KMS-11 (cell line): ENCODE measurements at regions not wholly inside any gene's neighbourhood (a gene's known extent, or its start where the extent isn't known, plus 50 kb on each side); places are given as distances from the start of the nearest gene placed in this dataset.

Experiments used
- H2AFZ ChIP-seq: fragments of 200-600 bp; sonication (generic); 2 replicates; pipeline ENCODE4 v1.6.1; 2016; ENCODE audit warnings: antibody characterized with exemption, mixed run types, low read depth
- H3K27ac ChIP-seq: fragments of 200-600 bp; sonication (generic); 2 replicates; pipeline ENCODE4 v1.6.1; 2016; ENCODE audit warnings: mild to moderate bottlenecking, mixed run types
- H3K27me3 ChIP-seq: fragments of 200-600 bp; sonication (generic); 2 replicates; pipeline ENCODE4 v1.6.1; 2017; ENCODE audit warnings: mild to moderate bottlenecking, low read depth, mixed run types, moderate library complexity; ENCODE audit not compliant: insufficient read depth
- H3K36me3 ChIP-seq: fragments of 200-600 bp; sonication (generic); 2 replicates; pipeline ENCODE4 v1.6.1; 2017; ENCODE audit warnings: mild to moderate bottlenecking, mixed run types; ENCODE audit not compliant: insufficient read depth
- H3K4me1 ChIP-seq: fragments of 200-600 bp; sonication (generic); 2 replicates; pipeline ENCODE4 v1.6.1; 2016; ENCODE audit warnings: mild to moderate bottlenecking, low read depth, mixed run types; ENCODE audit not compliant: poor library complexity, severe bottlenecking
- H3K4me2 ChIP-seq: fragments of 200-600 bp; sonication (generic); 2 replicates; pipeline ENCODE4 v1.7.0; 2016; ENCODE audit warnings: mild to moderate bottlenecking, mixed run types
- H3K4me3 ChIP-seq: fragments of 200-600 bp; sonication (generic); IDR thresholded peaks from 2 replicates; pipeline ENCODE4 v1.6.1; 2017; ENCODE audit warnings: low read depth, low read length, mixed read lengths; ENCODE audit not compliant: insufficient read depth
- H3K79me2 ChIP-seq: fragments of 200-600 bp; sonication (generic); 2 replicates; pipeline ENCODE4 v1.6.1; 2016; ENCODE audit warnings: low read depth, mixed run types; ENCODE audit not compliant: insufficient read depth
- H3K9ac ChIP-seq: fragments of 200-600 bp; sonication (generic); 2 replicates; pipeline ENCODE4 v1.6.1; 2016; ENCODE audit warnings: mild to moderate bottlenecking, mixed run types
- H4K20me1 ChIP-seq: fragments of 200-600 bp; sonication (generic); 2 replicates; pipeline ENCODE4 v1.6.1; 2016; ENCODE audit warnings: mild to moderate bottlenecking, mixed run types; ENCODE audit not compliant: insufficient read depth
- TF ChIP-seq, protein P1 (sequence below): fragments of 200-600 bp; sonication (generic); conservative IDR thresholded peaks from 2 replicates; pipeline ENCODE4 v1.6.1; 2017; ENCODE audit warnings: low read depth, mild to moderate bottlenecking, antibody characterized with exemption, low read length, moderate library complexity, mixed read lengths

GRCh38 chr2:12554224-12555011 lies 162.3 kb upstream of the TRIB2 start:
- TF ChIP-seq, protein P1, sequence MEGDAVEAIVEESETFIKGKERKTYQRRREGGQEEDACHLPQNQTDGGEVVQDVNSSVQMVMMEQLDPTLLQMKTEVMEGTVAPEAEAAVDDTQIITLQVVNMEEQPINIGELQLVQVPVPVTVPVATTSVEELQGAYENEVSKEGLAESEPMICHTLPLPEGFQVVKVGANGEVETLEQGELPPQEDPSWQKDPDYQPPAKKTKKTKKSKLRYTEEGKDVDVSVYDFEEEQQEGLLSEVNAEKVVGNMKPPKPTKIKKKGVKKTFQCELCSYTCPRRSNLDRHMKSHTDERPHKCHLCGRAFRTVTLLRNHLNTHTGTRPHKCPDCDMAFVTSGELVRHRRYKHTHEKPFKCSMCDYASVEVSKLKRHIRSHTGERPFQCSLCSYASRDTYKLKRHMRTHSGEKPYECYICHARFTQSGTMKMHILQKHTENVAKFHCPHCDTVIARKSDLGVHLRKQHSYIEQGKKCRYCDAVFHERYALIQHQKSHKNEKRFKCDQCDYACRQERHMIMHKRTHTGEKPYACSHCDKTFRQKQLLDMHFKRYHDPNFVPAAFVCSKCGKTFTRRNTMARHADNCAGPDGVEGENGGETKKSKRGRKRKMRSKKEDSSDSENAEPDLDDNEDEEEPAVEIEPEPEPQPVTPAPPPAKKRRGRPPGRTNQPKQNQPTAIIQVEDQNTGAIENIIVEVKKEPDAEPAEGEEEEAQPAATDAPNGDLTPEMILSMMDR = no peak
- H3K27ac ChIP-seq = no peak overlapping the region
- no peak overlapping the region for H2AFZ ChIP-seq
- H3K27me3 ChIP-seq = no peaks in the 10 kb centered on the region
- no peaks in the 10 kb centered on the region for H3K4me1 ChIP-seq
- H4K20me1 ChIP-seq = no peaks in the 10 kb centered on the region
- H3K4me2 ChIP-seq = no peak overlapping the region
- no peaks in the 10 kb centered on the region for H3K36me3 ChIP-seq
- H3K4me3 ChIP-seq = no peak overlapping the region
- H3K9ac ChIP-seq = no peak overlapping the region
- no peaks in the 10 kb centered on the region for H3K79me2 ChIP-seq

GRCh38 chr2:12555012-12555645 lies 161.6 kb upstream of the TRIB2 start:
- H3K27ac ChIP-seq = no peak overlapping the region
- H3K9ac ChIP-seq = no peak overlapping the region
- no peaks in the 10 kb centered on the region for H3K36me3 ChIP-seq
- no peaks in the 10 kb centered on the region for H3K27me3 ChIP-seq
- H3K4me1 ChIP-seq = no peaks in the 10 kb centered on the region
- no peaks in the 10 kb centered on the region for H3K79me2 ChIP-seq
- H3K4me3 ChIP-seq = no peak overlapping the region
- no peak overlapping the region for H2AFZ ChIP-seq
- TF ChIP-seq, protein P1 = no peak
- no peak overlapping the region for H3K4me2 ChIP-seq
- H4K20me1 ChIP-seq = no peaks in the 10 kb centered on the region

GRCh38 chr2:12556762-12557161 lies 160.0 kb upstream of the TRIB2 start:
- no peak overlapping the region for H3K4me2 ChIP-seq
- no peaks in the 10 kb centered on the region for H4K20me1 ChIP-seq
- no peaks in the 10 kb centered on the region for H3K27me3 ChIP-seq
- no peak overlapping the region for H3K9ac ChIP-seq
- no peak overlapping the region for H2AFZ ChIP-seq
- H3K4me1 ChIP-seq = no peaks in the 10 kb centered on the region
- TF ChIP-seq, protein P1 = no peak
- H3K4me3 ChIP-seq = no peak overlapping the region
- H3K27ac ChIP-seq = no peak overlapping the region
- no peaks in the 10 kb centered on the region for H3K79me2 ChIP-seq
- no peaks in the 10 kb centered on the region for H3K36me3 ChIP-seq

GRCh38 chr2:12557688-12558087 lies 159.0 kb upstream of the TRIB2 start:
- no peaks in the 10 kb centered on the region for H3K79me2 ChIP-seq
- H3K27ac ChIP-seq = no peak overlapping the region
- H3K4me2 ChIP-seq = no peak overlapping the region
- H2AFZ ChIP-seq = no peak overlapping the region
- H3K9ac ChIP-seq = no peak overlapping the region
- H3K4me1 ChIP-seq = no peaks in the 10 kb centered on the region
- TF ChIP-seq, protein P1 = no peak
- H3K27me3 ChIP-seq = no peaks in the 10 kb centered on the region
- no peaks in the 10 kb centered on the region for H3K36me3 ChIP-seq
- H4K20me1 ChIP-seq = no peaks in the 10 kb centered on the region
- H3K4me3 ChIP-seq = no peak overlapping the region
